ENCODE measurements at regions not wholly inside any gene's neighbourhood (a gene's known extent, or its start where the extent isn't known, plus 50 kb on each side); places are given as distances from the start of the nearest gene placed in this dataset.
A peak's percentile ranks its signal among the peaks of the same experiment; 100 is the strongest.

DNA sequence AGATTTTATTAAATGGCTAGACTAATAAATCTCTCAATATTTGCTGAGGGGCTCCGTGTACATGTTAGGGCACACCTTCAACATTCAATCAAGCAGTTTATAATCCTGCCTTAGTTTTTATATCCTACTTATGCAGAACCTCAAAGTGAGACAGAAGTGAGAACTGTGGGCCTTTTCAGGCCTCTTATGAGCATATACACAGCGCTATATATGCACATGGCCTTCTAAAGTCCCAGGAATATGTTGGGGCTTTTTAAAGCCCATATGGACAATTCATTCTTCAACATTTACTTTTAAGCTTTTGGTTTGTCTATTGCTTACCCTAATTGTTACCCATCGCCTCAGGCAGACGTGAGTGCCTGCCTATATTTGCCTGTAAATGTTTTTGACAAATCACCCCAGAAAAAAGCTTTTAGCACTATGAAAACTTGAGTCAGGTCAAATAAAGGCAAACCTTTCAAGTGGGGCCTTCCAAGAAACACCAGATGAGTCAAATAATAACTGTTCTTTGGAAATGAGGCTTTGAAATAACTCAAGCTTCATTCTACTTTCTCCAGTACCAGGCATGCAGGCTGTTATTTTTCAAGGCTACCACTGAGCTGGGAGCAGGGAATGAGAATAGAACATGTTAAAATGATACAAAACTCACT lies 58.2 kb downstream of the ESM1 start:
- no peak for DNase-seq

DNA sequence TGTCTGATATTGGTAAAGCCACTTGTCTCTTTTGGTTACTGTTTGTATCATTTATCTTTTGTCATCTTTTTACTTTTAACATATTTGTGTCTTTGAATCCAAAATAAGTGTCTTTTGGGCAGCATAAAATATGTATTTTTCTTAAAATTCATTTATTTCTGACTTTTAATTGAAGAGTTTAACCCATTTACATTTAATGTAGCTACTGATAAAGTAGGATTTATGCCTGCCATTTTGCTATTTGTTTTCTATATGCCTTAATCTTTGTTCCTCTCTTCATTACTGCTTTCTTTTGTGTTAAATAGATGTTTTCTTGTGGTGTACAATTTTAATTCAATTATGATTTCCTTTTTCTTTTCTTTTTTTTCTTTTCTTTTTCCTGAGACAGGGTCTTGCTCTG lies 60.9 kb downstream of the ESM1 start:
- DNase-seq, result no peak

DNA sequence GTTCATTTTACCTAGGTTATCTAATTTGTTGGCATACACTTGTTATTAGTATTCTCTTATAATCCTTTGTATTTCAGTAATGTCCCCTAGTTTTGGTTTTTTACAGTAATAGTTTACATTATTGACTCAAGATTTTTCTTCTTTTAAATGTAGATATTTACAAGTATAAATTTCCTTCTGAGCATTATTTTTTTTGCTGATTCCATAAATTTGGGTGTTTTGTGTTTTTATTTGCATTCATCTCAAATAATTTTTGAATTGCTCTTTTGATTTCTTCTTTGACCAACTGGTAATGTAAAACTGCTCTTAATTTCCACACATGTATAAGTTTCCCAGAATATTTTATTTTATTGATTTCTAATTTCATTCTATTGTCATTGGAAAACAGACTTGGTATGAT lies 68.1 kb downstream of the ESM1 start:
- DNase-seq, result no peak

DNA sequence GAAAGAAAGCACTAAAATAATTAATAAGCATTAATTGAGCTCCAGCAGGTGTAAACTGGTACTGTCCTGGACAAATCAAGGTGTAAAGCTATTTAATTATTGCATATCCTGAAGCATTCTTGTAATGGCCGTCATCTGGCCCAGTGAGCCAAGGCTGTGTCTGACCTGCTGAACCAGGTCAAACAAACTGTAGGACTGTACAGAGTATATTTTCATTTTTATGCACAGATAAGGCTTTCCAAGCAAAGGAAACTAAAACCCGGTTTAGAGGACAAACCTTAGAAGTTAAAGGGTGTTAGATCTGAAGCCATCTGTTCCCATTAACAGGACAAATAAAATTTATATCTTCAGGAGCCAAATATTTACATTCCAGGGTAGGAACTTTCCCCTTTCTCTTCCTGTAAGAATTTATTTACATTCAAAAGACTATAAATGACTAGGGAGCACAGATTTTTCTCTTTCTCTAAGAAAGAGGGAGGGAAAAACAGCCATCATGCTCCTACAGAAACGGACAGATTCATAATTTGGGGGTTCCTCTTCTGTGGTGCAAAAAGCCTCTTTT lies 69.8 kb downstream of the ESM1 start:
- no peak for DNase-seq

DNA sequence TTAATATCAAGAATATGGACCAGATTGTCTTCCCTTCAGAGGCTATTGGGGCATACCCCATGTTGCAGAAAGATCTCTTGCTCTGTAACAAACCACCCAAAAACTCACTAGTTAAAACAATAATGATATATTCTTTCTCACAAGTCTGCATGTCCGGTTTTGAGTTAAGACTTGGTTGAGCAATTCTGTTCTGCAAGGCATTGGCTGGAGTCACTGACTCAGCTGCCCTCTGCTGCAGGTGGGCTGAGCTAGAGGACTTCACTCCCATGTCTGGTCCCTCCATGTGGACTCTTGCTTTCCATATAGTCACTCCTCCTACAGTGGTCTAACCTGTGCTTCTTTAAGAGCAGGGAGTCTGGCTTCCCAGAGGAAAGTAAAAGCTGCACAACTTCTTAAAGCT lies 73.4 kb downstream of the ESM1 start:
- DNase-seq, result no peak

DNA sequence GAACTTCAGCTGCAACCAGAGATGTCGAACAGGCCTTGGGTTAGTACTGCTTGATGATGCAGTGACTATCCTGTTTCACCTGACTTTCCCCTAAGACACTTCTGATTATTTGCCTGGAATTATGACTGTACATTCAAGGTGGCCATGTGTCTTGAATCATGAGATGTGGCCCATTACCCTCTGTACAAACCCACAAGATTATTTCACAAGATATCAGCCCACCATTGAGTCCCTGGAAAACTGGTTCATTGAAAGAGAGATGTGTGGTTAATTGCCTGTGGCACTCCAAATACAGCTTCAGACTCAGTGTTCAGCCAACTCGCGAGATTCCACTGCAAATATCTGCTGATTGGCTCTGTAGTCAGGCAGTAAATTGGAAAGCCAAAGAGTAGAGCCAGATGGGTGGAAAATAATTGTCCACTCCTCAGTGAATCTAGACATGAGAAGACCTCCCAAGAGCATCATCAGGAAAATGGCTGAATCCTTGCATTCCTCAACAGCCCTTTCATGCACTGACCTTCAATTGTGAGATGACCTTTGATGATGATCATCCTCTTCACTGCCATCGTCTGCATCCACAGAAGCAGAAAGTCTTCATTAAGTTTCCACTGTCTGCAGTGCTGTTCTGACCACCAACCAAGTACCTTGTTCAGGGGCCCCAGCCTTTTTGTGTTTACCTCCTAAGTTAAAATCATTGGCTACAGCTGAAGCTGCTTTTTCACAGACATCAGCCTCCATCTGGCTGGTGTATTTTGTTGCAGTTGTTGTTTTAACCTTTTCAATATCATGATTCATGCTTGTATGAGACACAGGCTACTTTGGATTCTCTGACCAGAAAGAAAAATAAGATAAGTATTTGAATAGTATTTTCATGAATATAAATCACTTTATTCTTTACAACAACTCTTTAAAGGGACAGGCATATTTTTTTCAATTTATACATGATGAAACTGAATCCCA lies 75.2 kb downstream of the ESM1 start:
- no peak for DNase-seq

DNA sequence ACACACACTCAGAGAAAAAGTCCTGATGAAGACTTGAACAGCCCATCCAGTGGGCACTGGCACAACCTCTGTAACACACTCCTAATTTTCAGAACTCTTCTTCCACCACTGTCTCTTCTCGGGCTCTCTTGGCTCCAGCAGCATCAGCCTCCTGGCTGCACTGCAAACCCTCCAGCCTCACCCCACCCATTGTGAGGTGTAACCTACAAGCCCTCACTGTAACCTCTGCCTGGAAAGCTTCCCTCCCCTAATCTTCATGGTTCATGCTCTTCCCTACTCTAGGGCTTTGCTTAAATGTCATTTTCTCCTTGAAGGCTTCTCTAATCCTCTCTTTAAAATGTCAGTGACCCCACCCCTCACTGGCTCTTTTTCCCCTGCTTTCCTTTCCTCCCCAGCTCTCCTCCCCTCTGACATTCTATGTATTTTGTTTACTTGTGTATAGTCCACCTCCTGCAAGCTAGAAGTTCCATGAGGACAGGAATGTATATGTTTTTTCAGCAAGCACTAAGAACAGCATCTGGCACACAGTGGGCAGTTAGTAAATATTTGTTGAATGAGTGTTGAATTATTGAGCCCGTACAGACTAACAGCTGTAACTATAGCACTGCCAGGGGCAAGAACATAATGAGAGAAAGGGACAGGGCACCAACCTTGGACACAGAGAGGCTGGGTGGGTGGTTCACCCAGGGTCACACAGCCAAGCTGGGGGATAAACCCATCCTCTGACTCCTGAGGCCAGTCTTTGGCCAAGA lies 76.4 kb downstream of the ESM1 start:
- no peak for DNase-seq

DNA sequence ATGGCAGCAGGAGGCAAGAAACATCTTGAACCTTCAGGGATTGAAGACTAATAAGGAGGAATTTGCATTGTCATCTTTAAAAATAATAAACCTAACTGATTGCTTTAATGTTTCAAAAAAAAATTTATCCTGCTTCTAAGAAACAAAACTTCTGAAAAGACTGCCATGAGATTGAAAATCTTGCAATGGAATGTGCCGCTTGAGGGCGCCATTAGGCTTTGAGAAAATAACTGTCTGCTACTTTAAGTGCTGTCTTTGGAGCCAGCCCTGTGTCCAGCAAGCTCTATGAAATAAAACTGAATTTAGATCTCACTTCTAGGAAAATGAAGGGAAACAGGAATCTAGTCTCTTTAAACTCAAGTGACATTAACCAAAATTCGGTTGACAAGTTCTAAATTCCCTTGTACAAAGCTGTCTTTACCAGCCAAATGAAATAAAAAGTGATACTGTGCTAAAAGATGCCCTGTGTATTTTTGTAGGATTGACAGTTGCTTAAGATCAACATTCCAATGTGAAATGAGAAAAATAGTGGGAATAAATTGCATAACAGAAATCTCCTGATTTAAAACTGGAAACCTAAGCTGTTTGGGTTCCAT lies 79.4 kb downstream of the ESM1 start:
- peak; percentile 3 to 31 for DNase-seq

DNA sequence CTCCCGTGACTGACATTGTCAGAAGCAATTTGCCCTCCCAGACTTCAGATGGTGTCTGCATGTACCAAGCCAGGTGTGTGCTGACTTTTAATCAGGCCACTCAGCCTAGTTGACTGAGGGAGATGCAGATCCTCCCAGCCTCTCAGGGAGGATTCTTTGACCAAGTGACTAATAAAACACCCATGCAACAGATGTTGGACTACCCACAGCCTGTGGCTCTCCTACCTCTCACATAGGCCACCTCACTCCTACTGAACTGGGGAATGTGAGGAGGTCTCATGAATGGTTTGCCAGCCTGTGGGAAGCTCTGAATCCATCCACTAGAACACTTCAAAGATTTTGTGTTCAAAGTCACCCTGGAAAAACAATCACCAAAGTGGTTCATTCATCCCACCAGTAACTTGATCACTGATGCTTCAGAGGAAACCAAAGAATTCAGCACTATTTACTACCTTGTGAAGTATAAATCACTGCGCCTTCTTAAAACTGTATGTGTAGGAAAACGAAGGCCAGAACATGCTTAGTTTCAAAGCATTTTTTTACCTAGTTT lies 80.1 kb downstream of the ESM1 start:
- DNase-seq, result no peak

DNA sequence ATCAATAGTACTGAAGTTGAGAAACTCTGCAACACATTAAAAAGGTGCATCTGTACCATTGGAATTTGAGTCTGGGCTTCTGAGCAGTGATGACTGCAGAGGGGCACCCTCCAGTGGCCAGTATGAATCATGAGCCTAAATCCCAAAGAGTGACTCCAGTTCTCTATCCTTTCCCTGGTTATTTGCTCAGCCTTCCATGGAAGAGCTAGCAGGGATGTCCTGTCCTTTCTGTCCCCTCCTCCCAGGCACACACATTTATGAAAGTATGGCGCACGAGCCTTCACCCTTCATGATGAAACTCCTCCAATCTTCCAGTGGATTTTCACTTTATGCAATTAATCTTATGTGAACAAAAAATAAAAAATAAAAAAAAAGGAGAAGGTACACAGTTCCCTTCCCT lies 81.0 kb downstream of the ESM1 start:
- DNase-seq, result no peak

DNA sequence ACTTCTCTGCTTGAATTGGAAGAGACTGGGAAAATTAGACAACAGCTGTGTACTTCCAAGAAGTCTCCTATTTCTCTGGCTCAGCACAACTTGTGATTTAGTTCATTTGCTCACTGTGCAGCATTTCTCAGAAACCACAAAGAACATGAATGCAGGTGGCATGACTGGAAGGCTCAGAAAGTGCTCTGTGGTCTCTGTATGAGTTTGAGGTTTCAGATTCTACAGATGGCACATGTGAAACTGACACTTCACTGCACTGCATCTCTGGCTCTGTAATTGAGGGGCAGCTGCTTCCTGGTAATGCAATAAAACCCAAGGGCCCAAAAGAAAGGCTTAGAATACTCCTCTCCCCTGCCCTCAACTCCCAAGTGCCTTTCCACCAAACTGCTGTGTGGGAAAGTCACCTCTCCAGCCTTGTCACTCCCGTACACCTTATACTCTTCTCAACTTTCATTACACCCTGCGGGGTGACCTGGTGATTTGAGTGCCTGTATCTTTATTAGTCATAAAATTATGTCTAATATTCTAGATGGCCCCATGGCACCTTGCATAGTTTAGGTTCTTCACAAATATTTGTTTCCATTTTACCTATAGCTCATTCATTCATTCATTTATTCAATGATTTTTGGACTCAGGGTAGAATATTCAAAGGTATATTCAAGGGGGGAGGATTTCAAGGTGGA lies 82.5 kb downstream of the ESM1 start:
- DNase-seq, result no peak

DNA sequence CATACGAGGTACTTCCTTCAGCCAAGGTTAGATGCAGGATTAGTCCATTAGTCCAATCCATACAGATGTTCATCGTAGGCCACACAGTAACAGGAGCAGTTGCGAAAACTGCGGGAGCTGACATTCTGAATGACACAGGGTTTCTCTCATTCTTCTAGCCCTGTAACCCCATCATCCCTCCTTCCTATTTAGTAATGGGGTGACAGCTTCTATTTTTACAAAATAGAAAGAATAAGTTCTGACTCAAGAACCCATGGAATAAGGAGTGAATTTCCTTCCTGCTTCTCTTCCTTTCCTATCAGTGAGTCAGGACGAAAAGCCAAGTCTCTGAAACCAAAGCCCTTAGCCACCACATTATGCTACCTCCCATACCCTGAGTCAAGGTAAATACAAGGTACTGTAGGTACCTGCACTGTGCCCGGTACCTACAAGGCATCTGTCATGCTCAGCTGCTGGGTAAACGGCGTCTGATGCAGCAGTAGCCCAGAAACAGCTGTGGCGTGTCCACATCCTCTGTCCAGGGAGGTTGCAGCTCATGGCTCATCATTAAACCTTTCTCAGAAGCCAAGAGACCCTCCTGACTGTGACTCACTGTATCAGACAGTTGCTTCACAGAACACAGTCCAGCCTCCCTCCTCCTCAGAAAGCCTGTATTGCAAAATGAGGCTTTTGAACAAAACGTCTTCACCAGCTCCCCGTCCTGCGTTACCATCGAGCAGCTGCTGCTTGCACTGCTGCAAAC lies 84.2 kb downstream of the ESM1 start:
- no peak for DNase-seq

DNA sequence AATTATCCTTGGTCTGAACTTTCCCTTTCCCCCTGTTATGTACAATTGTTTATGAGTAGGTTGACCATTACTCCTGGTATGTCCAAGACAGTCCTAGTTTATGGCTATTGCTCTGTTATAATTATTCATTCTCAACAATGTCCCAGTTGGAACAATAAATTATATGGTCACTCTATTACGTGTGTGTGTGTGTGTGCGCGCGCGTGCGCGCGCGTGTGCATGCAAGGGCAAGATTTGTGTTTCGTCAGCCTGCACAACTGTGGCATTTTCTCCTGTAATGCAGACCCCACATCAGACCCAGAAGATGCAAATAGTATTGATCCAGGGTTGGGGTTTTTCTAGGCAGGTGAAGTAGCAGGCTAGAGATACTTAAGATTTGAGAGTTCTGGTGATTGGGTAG lies 88.4 kb downstream of the ESM1 start:
- DNase-seq, result no peak

DNA sequence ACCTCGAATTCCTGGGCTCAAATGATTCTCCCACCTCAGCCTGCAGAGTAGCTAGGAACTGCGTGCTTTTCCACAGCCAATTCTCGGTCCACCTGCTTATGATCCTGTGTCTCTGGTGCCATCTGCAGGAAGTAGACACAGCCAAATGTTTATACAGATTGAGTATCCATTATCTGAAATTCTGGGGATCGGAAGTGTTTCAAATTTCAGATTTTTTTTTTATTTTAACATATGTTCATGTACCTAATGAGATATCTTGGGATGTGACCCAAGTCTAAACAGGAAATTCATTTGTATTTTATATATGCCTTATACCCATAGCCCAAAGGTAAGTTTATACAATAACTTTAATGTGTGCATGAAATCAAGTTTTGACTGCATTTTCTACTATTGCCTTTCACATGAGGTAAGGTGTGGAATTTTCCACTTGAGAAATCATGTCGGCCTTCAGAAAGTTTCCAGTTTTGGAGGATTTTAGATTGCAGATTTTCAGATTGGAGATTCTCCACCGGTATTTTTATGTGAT lies 89.5 kb downstream of the ESM1 start:
- peak; percentile 30 to 44 for DNase-seq

DNA sequence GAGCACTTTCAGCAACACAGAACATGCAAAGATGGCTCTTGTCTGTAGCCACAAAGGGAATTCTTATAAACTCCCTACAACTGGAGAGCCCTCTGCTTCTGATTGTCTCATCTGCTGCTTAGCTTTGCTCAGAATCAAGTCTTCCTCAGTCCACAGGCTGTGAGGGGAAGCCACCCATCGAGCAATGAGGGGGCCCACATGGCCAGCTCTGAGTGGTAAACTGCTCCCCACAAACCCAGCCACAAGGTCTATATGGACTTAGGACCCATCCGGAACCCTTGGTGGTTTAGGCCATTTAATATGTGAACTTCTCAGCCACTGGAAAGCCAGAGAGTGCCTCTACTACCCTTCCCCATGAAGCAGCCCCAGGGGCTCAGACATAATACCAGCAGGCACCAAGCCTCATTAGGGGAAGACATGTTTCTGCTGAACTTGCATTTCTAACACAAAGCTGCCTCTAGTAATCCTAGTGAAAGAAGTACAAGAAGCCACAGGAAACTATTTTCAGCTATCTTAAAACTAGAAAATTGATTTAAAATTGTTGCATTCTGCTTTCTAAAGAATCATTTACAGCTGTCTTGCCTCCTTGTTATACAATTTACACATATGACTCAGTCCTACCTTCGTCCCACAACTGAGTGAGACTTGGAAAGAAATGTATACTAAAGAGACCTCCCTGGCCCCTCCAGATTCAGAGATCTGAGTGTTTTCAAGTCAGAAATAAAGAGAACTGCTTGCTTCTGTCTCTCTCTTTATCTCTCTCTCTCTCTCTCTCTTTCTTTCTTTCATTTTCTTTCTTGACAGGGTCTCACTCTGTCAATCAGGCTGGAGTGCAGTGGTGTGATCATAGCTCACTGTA lies 90.2 kb downstream of the ESM1 start:
- DNase-seq, result no peak

DNA sequence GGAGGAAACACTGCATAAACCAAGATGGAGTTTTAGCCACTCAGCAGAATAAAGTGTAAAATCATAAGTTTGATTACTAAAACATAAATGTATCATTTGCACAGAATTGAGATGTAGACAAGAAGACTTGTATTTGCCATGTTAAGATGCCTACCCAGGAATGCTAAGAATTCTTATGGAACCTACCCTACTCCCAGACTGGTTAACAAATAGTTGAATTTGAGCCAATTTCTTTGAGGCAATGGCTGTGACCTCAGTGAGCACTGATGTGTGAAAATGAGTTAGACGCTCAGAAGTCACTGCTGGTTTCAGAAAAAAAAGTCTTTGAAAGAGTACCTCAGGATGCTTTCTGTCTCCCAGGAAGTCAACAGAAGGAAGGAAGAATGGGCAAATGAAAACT lies 95.6 kb downstream of the ESM1 start:
- DNase-seq, result no peak

DNA sequence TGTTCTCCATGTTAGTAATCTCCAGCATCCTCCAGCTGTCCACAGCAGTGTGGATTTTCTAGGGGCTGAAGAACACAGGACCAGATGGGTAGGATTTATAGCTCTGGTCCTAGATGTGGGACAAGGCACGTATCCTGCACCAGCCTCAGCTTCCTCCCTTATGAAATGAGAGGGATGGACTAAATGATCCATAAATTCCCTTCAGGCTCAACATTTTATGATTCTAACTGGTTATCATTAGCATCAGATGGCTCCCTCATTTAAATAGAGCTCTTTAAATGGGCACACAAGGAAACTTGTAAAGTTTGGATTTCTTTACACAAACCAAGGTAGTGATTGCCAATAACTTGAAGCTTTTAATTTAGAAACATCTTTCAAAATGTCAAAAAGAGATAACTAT lies 97.7 kb downstream of the ESM1 start:
- DNase-seq, result no peak

DNA sequence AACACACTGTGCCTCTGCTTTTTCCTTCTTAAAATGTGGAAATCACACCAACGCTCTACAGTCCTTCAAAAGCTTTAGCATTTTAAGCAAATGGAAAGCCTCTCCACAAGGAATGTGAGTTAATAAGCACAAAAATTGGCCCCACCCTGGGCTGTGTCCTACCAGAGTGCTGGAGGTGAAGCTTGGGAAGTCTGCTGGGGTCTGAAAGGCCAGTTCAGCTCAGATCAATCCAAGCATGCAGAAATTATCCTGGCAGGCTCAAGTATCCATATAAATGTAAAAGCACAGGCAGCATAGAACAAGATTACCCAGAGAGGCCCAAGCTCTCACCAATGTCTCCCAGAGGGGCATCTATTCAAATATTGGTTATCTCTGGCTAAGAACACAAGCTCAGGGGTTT lies 98.5 kb downstream of the ESM1 start:
- no peak for DNase-seq

DNA sequence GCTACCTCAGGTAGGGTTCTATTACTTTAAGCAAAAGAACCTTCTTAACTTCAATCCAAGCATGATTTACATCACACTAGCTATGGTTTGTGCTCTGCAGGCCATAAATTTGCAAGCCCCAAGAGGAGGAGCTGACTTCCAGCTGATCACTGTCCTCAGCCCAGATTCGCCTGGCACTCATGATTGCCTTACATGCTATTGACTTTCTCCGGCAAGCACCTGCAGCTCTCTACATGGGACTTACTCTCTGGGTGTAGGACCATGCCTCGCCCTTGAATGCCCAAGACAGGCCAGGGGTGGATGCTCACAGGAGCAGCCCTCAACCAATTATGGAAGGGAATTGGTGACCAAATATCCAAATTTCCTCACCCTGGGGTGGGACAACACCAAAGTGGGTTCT lies 99.8 kb downstream of the ESM1 start:
- no peak for DNase-seq

DNA sequence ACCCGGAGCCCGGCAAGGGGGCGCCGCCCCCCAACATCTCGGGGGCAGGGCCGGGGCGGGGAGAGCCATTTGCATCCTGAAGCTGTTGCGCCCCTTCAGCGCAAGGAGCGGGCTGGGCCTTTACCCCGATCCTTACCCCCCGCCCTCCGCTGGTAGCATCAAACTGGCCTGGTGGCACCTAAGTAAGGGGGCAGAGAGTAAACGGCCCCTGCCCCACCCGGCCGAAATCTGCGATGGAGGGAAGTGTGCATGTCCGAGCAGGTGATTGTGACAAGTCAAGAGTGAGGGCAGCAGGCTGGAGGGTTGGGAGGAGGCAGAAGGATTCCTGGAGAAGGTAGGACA lies 101.2 kb downstream of the ESM1 start:
- no peak for DNase-seq

Data from NCI-H2081 (cell line).